ENCODE measurements at regions not wholly inside any gene's neighbourhood (a gene's known extent, or its start where the extent isn't known, plus 50 kb on each side); places are given as distances from the start of the nearest gene placed in this dataset.

GRCh38 chr3:181859518-181859917 is 147.8 kb downstream of the SOX2 start:
- DNase-seq (ENCODE audit: low spot score), result no peak

- DNase-seq (ENCODE audit: low spot score), result no peak
Observed at GRCh38 chr3:181860235-181860634, 148.5 kb downstream of the SOX2 start.

GRCh38 chr3:181862502-181862901 is 150.8 kb downstream of the SOX2 start:
- no peak for DNase-seq (ENCODE audit: low spot score)

- no peak for DNase-seq (ENCODE audit: low spot score)
Observed at GRCh38 chr3:181868576-181869082, 156.9 kb downstream of the SOX2 start.

- no peak for DNase-seq (ENCODE audit: low spot score)
Observed at GRCh38 chr3:181872887-181873286, 161.2 kb downstream of the SOX2 start.

- no peak for DNase-seq (ENCODE audit: low spot score)
Observed at GRCh38 chr3:181879926-181880325, 168.2 kb downstream of the SOX2 start.

- DNase-seq (ENCODE audit: low spot score), result no peak
Observed at GRCh38 chr3:181880331-181880730, 168.6 kb downstream of the SOX2 start.

- DNase-seq (ENCODE audit: low spot score), result no peak
Observed at GRCh38 chr3:181881749-181882148, 170.0 kb downstream of the SOX2 start.

- no peak for DNase-seq (ENCODE audit: low spot score)
Observed at GRCh38 chr3:181885868-181886630, 174.3 kb downstream of the SOX2 start.

- DNase-seq (ENCODE audit: low spot score), result no peak
Observed at GRCh38 chr3:181886676-181887075, 175.0 kb downstream of the SOX2 start.

GRCh38 chr3:181887685-181888084 is 176.0 kb downstream of the SOX2 start:
- no peak for DNase-seq (ENCODE audit: low spot score)

- no peak for DNase-seq (ENCODE audit: low spot score)
Observed at GRCh38 chr3:181888234-181888633, 176.5 kb downstream of the SOX2 start.

- DNase-seq (ENCODE audit: low spot score), result no peak
Observed at GRCh38 chr3:181892848-181893247, 181.1 kb downstream of the SOX2 start.

GRCh38 chr3:181896605-181897004 is 184.9 kb downstream of the SOX2 start:
- DNase-seq (ENCODE audit: low spot score), result no peak

- no peak for DNase-seq (ENCODE audit: low spot score)
Observed at GRCh38 chr3:181899702-181900101, 188.0 kb downstream of the SOX2 start.

- DNase-seq (ENCODE audit: low spot score), result no peak
Observed at GRCh38 chr3:181901626-181902025, 189.9 kb downstream of the SOX2 start.

- DNase-seq (ENCODE audit: low spot score), result no peak
Observed at GRCh38 chr3:181906338-181906737, 194.6 kb downstream of the SOX2 start.

GRCh38 chr3:181909241-181909640 is 197.5 kb downstream of the SOX2 start:
- no peak for DNase-seq (ENCODE audit: low spot score)

GRCh38 chr3:181912384-181912783 is 200.7 kb downstream of the SOX2 start:
- DNase-seq (ENCODE audit: low spot score), result no peak

GRCh38 chr3:181913254-181913653 is 201.5 kb downstream of the SOX2 start:
- no peak for DNase-seq (ENCODE audit: low spot score)

- DNase-seq (ENCODE audit: low spot score), result no peak
Observed at GRCh38 chr3:181915551-181915950, 203.8 kb downstream of the SOX2 start.

- no peak for DNase-seq (ENCODE audit: low spot score)
Observed at GRCh38 chr3:181916013-181916412, 204.3 kb downstream of the SOX2 start.

GRCh38 chr3:181917027-181917426 is 205.3 kb downstream of the SOX2 start:
- no peak for DNase-seq (ENCODE audit: low spot score)

- no peak for DNase-seq (ENCODE audit: low spot score)
Observed at GRCh38 chr3:181919375-181919774, 207.7 kb downstream of the SOX2 start.
